OCI-LY3 (cell line): ENCODE measurements at regions not wholly inside any gene's neighbourhood (a gene's known extent, or its start where the extent isn't known, plus 50 kb on each side); places are given as distances from the start of the nearest gene placed in this dataset.

Experiments used
- H2AFZ ChIP-seq: fragments of 200-600, 300-600 bp; shearing (Covaris generic); 2 replicates; pipeline ENCODE4 v1.6.0; 2014; ENCODE audit warnings: antibody characterized with exemption, low read depth, low read length
- H3K27ac ChIP-seq: fragments of 200-600, 300-600 bp; sonication (generic); 2 replicates; pipeline ENCODE4 v1.5.1; 2014; ENCODE audit warnings: mild to moderate bottlenecking, low read length, moderate library complexity, mixed read lengths
- H3K27me3 ChIP-seq: fragments of 200-600, 300-600 bp; sonication (generic); 2 replicates; pipeline ENCODE4 v1.6.1; 2014; ENCODE audit warnings: low read depth, low read length, mixed read lengths
- H3K36me3 ChIP-seq: fragments of 200-600, 300-600 bp; sonication (generic); replicated peaks from 2 replicates; pipeline ENCODE3; 2014; ENCODE audit warnings: low read depth, low read length, mixed read lengths
- H3K4me1 ChIP-seq: fragments of 300-600, 200-600 bp; sonication (generic); 2 replicates; pipeline ENCODE4 v1.6.1; 2014; ENCODE audit warnings: low read length, mixed read lengths
- H3K4me2 ChIP-seq: fragments of 200-600, 300-600 bp; sonication (generic); 2 replicates; pipeline ENCODE4 v1.6.1; 2014; ENCODE audit warnings: low read length, mixed read lengths
- H3K4me3 ChIP-seq: fragments of 300-600, 200-600 bp; sonication (generic); 2 replicates; pipeline ENCODE4 v1.5.1; 2014; ENCODE audit warnings: antibody characterized with exemption, mild to moderate bottlenecking, low read length, moderate library complexity
- H3K79me2 ChIP-seq: fragments of 300-600, 200-600 bp; shearing (Covaris generic); 2 replicates; pipeline ENCODE4 v1.6.1; 2014; ENCODE audit warnings: mild to moderate bottlenecking, low read length, mixed read lengths
- H3K9ac ChIP-seq: fragments of 300-600, 200-600 bp; shearing (Covaris generic); 2 replicates; pipeline ENCODE4 v1.6.0; 2014; ENCODE audit warnings: mild to moderate bottlenecking, low read length, moderate library complexity
- H3K9me3 ChIP-seq: fragments of 200-600, 300-600 bp; shearing (Covaris generic); 2 replicates; pipeline ENCODE4 v1.6.1; 2014; ENCODE audit warnings: low read length, mixed read lengths; ENCODE audit not compliant: insufficient read depth
- H4K20me1 ChIP-seq: fragments of 200-600, 300-600 bp; sonication (generic); 2 replicates; pipeline ENCODE4 v1.6.1; 2016; ENCODE audit warnings: low read length, mixed read lengths; ENCODE audit not compliant: insufficient read depth
- CTCF ChIP-seq: fragments of 200-600, 300-600 bp; sonication (generic); IDR thresholded peaks from 2 replicates; pipeline ENCODE4 v1.5.1; 2014; ENCODE audit warnings: antibody characterized with exemption, low read length, low read depth
- EZH2phosphoT487 ChIP-seq: fragments of 200-600 bp; shearing (Covaris generic); IDR thresholded peaks from 2 replicates; pipeline ENCODE4 v1.6.1; 2018; ENCODE audit warnings: antibody characterized with exemption, mixed run types, low read depth

- peaks cover 5% of the 10 kb centered on the region for H3K36me3 ChIP-seq
- no peak overlapping the region for H3K4me2 ChIP-seq
- no peaks in the 10 kb centered on the region for H3K9me3 ChIP-seq
- no peak overlapping the region for H3K27ac ChIP-seq
- no peak overlapping the region for H3K9ac ChIP-seq
- TF ChIP-seq CTCF (no peak), EZH2phosphoT487 (no peak)
- H3K27me3 ChIP-seq, result no peaks in the 10 kb centered on the region
- peaks cover 20% of the 10 kb centered on the region for H3K4me1 ChIP-seq
- H4K20me1 ChIP-seq, result no peaks in the 10 kb centered on the region
- H3K79me2 ChIP-seq, result no peaks in the 10 kb centered on the region
- H2AFZ ChIP-seq, result no peak overlapping the region
- no peak overlapping the region for H3K4me3 ChIP-seq
Observed at GRCh38 chr4:35163168-35163567, 1081.1 kb downstream of the ARAP2 start.

GRCh38 chr4:35164063-35164462 lies 1080.3 kb downstream of the ARAP2 start:
- TF ChIP-seq EZH2phosphoT487 (no peak), CTCF (no peak)
- Histone ChIP-seq H3K9ac (no peak overlapping the region), H3K27me3 (no peaks in the 10 kb centered on the region), H3K4me1 (peaks cover 20% of the 10 kb centered on the region), H3K9me3 (no peaks in the 10 kb centered on the region), H3K27ac (peak overlapping the region; percentile 7; the same call in 1 of the 2 replicates), H3K4me2 (peak overlapping the region; percentile 13; the same call in 1 of the 2 replicates), H3K4me3 (no peak overlapping the region), H4K20me1 (no peaks in the 10 kb centered on the region), H2AFZ (no peak overlapping the region), H3K36me3 (peaks cover 5% of the 10 kb centered on the region), H3K79me2 (no peaks in the 10 kb centered on the region)

- Histone ChIP-seq H3K27ac (no peak overlapping the region), H3K9ac (no peak overlapping the region), H4K20me1 (no peaks in the 10 kb centered on the region), H3K36me3 (peaks cover 5% of the 10 kb centered on the region), H3K9me3 (no peaks in the 10 kb centered on the region), H3K4me3 (no peak overlapping the region), H3K27me3 (no peaks in the 10 kb centered on the region), H3K79me2 (no peaks in the 10 kb centered on the region), H3K4me1 (peaks cover 20% of the 10 kb centered on the region), H3K4me2 (no peak overlapping the region), H2AFZ (no peak overlapping the region)
- TF ChIP-seq CTCF (no peak), EZH2phosphoT487 (no peak)
Observed at GRCh38 chr4:35166466-35166865, 1077.8 kb downstream of the ARAP2 start.

GRCh38 chr4:35167385-35167784 lies 1076.9 kb downstream of the ARAP2 start:
- no peaks in the 10 kb centered on the region for H3K79me2 ChIP-seq
- no peaks in the 10 kb centered on the region for H4K20me1 ChIP-seq
- H3K4me3 ChIP-seq, result no peak overlapping the region
- H2AFZ ChIP-seq, result no peak overlapping the region
- H3K4me1 ChIP-seq, result peaks cover 20% of the 10 kb centered on the region
- no peak overlapping the region for H3K27ac ChIP-seq
- TF ChIP-seq EZH2phosphoT487 (no peak), CTCF (no peak)
- H3K27me3 ChIP-seq, result no peaks in the 10 kb centered on the region
- H3K36me3 ChIP-seq, result peaks cover 5% of the 10 kb centered on the region
- no peaks in the 10 kb centered on the region for H3K9me3 ChIP-seq
- H3K9ac ChIP-seq, result no peak overlapping the region
- H3K4me2 ChIP-seq, result no peak overlapping the region
